Kidney (tissue), 13 donors: ENCODE measurements at regions not wholly inside any gene's neighbourhood (a gene's known extent, or its start where the extent isn't known, plus 50 kb on each side); places are given as distances from the start of the nearest gene placed in this dataset.

Experiments used
- DNase-seq, 5 donors: peaks; one replicate each; pipeline ENCODE4 v3.0.0-alpha.2; 2013 to 2020
- FAIRE-seq: peaks from 2 replicates; lab custom pipeline; 2012; peaks lifted over from hg19 to GRCh38; lab: Jason Lieb, UNC
- H3K27ac ChIP-seq, 2 donors: one replicate each; pipeline ENCODE4 v1.7.0; 2013; ENCODE audit warnings: low read depth in 2 of 2, low read length in 2 of 2, inconsistent platforms in 1 of 2
- H3K27me3 ChIP-seq: one replicate; pipeline ENCODE4 v1.7.1; 2013; ENCODE audit warnings: low read length, inconsistent platforms; ENCODE audit not compliant: control insufficient read depth, insufficient read depth
- H3K36me3 ChIP-seq, 3 donors: one replicate each; pipeline versions ENCODE4 v1.7.0 to v1.7.1; 2013; ENCODE audit warnings: low read length in 3 of 3, control low read depth in 1 of 3, inconsistent platforms in 1 of 3; ENCODE audit not compliant: insufficient read depth in 3 of 3, control insufficient read depth in 2 of 3
- H3K4me1 ChIP-seq, 3 donors: one replicate each; pipeline versions ENCODE4 v1.7.0 to v1.7.1; 2013; ENCODE audit warnings: low read length in 3 of 3, inconsistent platforms in 1 of 3, low read depth in 1 of 3; ENCODE audit not compliant: control insufficient read depth in 2 of 3, insufficient read depth in 2 of 3
- H3K4me3 ChIP-seq, 3 donors: one replicate each; pipeline versions ENCODE4 v1.7.0 to v1.8.1; 2013; ENCODE audit warnings: low read length in 3 of 3, control low read depth in 1 of 3, inconsistent platforms in 1 of 3
- H3K9ac ChIP-seq, 3 donors: one replicate each; pipeline versions ENCODE4 v1.7.0 to v1.7.1; 2013; ENCODE audit warnings: low read length in 3 of 3, control low read depth in 1 of 3, inconsistent platforms in 1 of 3
- H3K9me3 ChIP-seq, 3 donors: one replicate each; pipeline versions ENCODE4 v1.7.0 to v1.7.1; 2013; ENCODE audit warnings: low read length in 3 of 3, control low read depth in 1 of 3, inconsistent platforms in 1 of 3; ENCODE audit not compliant: control insufficient read depth in 2 of 3, insufficient read depth in 1 of 3
- intact Hi-C: fragments of 100-400 bp; cut with DNase I; formaldehyde crosslinking; loops from one replicate; pipeline ENCODE4 v1.11.1; 2022
- TF ChIP-seq, protein P1 (sequence below): IDR thresholded peaks from 3 replicates; pipeline ENCODE4 v1.5.1; 2012; ENCODE audit warnings: mild to moderate bottlenecking, moderate library complexity, borderline replicate concordance; ENCODE audit not compliant: insufficient read depth; ENCODE audit errors: extremely low read depth
- donor health status: control.
- donor health status: control.
- donor health status: control.
- donor health status: control.
- donor health status: control.
- donor health status: DM: yes; HTN: yes; CAD: no.
- donor health status: Normal renal cell carcinoma (clear cell type).

DNA sequence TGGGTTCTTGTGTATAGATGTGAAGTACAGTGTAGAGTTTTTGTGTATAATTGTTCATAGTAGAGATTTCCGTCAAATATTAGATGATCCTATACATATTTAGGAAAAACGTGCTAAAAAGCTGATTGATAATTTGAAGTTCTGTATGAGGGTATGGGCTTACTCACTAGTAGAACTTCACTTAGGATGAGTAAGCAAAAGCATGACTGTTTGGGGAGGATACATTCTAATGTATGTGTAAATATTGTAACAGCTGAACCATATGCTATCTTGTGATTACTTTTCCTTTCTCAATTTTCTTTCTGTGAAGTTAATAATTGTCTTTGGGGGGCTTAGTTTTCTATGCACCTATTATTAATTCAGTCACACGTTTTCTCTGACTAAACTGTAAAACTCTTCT is 53.2 kb upstream of the PDK4 start:
- TF ChIP-seq, protein P1, sequence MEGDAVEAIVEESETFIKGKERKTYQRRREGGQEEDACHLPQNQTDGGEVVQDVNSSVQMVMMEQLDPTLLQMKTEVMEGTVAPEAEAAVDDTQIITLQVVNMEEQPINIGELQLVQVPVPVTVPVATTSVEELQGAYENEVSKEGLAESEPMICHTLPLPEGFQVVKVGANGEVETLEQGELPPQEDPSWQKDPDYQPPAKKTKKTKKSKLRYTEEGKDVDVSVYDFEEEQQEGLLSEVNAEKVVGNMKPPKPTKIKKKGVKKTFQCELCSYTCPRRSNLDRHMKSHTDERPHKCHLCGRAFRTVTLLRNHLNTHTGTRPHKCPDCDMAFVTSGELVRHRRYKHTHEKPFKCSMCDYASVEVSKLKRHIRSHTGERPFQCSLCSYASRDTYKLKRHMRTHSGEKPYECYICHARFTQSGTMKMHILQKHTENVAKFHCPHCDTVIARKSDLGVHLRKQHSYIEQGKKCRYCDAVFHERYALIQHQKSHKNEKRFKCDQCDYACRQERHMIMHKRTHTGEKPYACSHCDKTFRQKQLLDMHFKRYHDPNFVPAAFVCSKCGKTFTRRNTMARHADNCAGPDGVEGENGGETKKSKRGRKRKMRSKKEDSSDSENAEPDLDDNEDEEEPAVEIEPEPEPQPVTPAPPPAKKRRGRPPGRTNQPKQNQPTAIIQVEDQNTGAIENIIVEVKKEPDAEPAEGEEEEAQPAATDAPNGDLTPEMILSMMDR: no peak
- DNase-seq (no peak), FAIRE-seq (no peak)
- H3K9ac ChIP-seq: no peak overlapping the region
- no peaks in the 10 kb centered on the region for H3K9me3 ChIP-seq
- H3K4me3 ChIP-seq: no peak overlapping the region
- no peak overlapping the region for H3K27ac ChIP-seq
- no peaks in the 10 kb centered on the region for H3K36me3 ChIP-seq
- H3K4me1 ChIP-seq: no peaks in the 10 kb centered on the region
- intact Hi-C loops: no loop called here
- H3K27me3 ChIP-seq: no peaks in the 10 kb centered on the region

DNA sequence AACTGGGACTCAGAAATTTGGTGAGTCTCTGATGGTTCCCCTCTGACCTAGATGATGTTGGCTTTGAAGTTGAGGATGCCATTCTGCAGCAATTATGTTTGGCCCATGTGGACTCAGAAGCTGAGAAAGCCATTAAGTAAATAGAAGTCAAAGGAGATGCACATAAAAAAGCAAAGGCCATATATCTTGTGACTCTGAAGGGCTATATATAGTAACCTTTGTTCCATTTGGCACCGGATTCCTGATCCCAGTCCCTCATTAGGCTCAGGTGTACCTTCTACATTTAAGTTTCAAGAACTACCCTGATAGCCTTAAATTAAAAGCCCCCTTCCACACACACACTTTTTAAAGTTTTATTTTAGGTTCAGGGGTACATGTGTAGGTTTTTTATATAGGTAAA is 50.0 kb upstream of the PDK4 start:
- no peaks in the 10 kb centered on the region for H3K36me3 ChIP-seq
- intact Hi-C loops: no loop called here
- TF ChIP-seq, protein P1: no peak
- FAIRE-seq: no peak
- no peak overlapping the region for H3K9ac ChIP-seq
- no peak overlapping the region for H3K27ac ChIP-seq
- no peaks in the 10 kb centered on the region for H3K27me3 ChIP-seq
- no peak overlapping the region for H3K4me3 ChIP-seq
- no peaks in the 10 kb centered on the region for H3K9me3 ChIP-seq
- peak in 1 of 5 donors; percentile 6 for DNase-seq
- no peaks in the 10 kb centered on the region for H3K4me1 ChIP-seq
